Activated T-helper 17 cell treated with anti-CD3 and anti-CD28 coated beads, Interleukin-2, amount 50 U/mL, for 72 hours (primary cell): ENCODE measurements at regions not wholly inside any gene's neighbourhood (a gene's known extent, or its start where the extent isn't known, plus 50 kb on each side); places are given as distances from the start of the nearest gene placed in this dataset.
"Not testable (repeated sequence)": the region's sequence is repeated elsewhere in the genome, so short reads cannot be mapped to it uniquely, and the experiment has no call there.

Experiments
- ATAC-seq: fragments of 150-1000 bp; cut with Tn5 transposase; replicated peaks from 2 replicates; pipeline ENCODE4 v1.10.0; 2021; ENCODE audit warnings: mild to moderate bottlenecking, moderate library complexity
- H3K27ac Mint-ChIP-seq: one replicate; pipeline ENCODE4 v1.8.0; 2022; ENCODE audit warnings: mixed read lengths
- H3K27me3 Mint-ChIP-seq: one replicate; pipeline ENCODE4 v1.8.0; 2022; ENCODE audit warnings: mixed read lengths
- H3K36me3 Mint-ChIP-seq: one replicate; pipeline ENCODE4 v1.8.0; 2022; ENCODE audit warnings: low read depth, mild to moderate bottlenecking, mixed read lengths
- H3K4me1 Mint-ChIP-seq: one replicate; pipeline ENCODE4 v1.8.0; 2022; ENCODE audit warnings: mixed read lengths
- H3K4me3 Mint-ChIP-seq: one replicate; pipeline ENCODE4 v1.8.0; 2022; ENCODE audit warnings: mild to moderate bottlenecking, mixed read lengths
- H3K9me3 Mint-ChIP-seq: one replicate; pipeline ENCODE4 v1.8.0; 2022; ENCODE audit warnings: mixed read lengths

GRCh38 chr18:56291294-56291693 lies 347.1 kb downstream of the TXNL1 start:
- Mint-ChIP-seq H3K4me1 (no peaks in the 10 kb centered on the region), H3K27ac (no peak overlapping the region), H3K4me3 (no peak overlapping the region), H3K27me3 (peaks cover 4% of the 10 kb centered on the region), H3K9me3 (peaks cover 9% of the 10 kb centered on the region), H3K36me3 (no peaks in the 10 kb centered on the region)
- no peak for ATAC-seq

GRCh38 chr18:56289381-56289780 lies 349.0 kb downstream of the TXNL1 start:
- Mint-ChIP-seq H3K9me3 (peaks cover 9% of the 10 kb centered on the region), H3K4me3 (no peak overlapping the region), H3K27me3 (peaks cover 4% of the 10 kb centered on the region)

GRCh38 chr18:56286775-56287325 lies 351.5 kb downstream of the TXNL1 start:
- H3K27me3 Mint-ChIP-seq: peaks cover 4% of the 10 kb centered on the region

More at GRCh38 chr18:56289381-56289780, 349.0 kb downstream of the TXNL1 start:
- no peak for ATAC-seq
- Mint-ChIP-seq H3K27ac (no peak overlapping the region), H3K36me3 (no peaks in the 10 kb centered on the region), H3K4me1 (no peaks in the 10 kb centered on the region)

DNA sequence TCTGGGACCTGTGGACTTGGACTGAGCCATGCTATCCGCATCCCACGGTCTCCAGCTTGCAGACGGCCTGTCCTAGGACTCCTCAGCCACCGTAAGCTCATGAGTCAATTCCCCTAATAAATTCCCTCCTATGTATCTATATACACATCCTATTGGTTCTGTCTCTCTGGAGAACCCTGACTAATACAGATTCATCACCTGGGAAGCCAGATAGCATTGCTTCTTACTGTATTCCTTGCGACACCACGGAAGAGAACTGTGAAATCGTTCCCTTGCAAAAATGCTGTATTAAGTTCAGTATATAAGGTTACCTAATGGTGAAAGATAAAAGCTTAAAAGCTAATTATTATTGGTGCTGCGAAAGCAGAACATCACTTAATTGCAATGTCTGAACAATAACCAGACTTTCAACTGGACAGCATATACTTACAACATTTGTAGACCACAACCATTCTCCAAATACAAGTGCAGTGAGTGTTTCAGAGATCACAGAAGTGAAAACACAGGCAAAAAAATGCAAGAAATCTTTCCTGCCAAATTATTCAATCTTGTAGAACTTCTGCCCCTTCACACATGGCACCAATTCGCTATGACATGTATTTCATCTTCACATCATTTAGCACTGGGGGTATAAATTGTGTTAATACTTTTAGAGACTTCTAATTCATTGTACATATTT lies 352.9 kb downstream of the TXNL1 start:
- no peaks in the 10 kb centered on the region for H3K4me1 Mint-ChIP-seq
- no peak overlapping the region for H3K27ac Mint-ChIP-seq
- H3K27me3 Mint-ChIP-seq: peaks cover 4% of the 10 kb centered on the region
- H3K4me3 Mint-ChIP-seq: no peak overlapping the region
- ATAC-seq: no peak
- peaks cover 4% of the 10 kb centered on the region for H3K9me3 Mint-ChIP-seq
- no peaks in the 10 kb centered on the region for H3K36me3 Mint-ChIP-seq

More at GRCh38 chr18:56286775-56287325, 351.5 kb downstream of the TXNL1 start:
- H3K4me3 Mint-ChIP-seq: no peak overlapping the region
- ATAC-seq: no peak
- no peaks in the 10 kb centered on the region for H3K36me3 Mint-ChIP-seq
- no peak overlapping the region for H3K27ac Mint-ChIP-seq
- H3K9me3 Mint-ChIP-seq: peaks cover 4% of the 10 kb centered on the region
- no peaks in the 10 kb centered on the region for H3K4me1 Mint-ChIP-seq

DNA sequence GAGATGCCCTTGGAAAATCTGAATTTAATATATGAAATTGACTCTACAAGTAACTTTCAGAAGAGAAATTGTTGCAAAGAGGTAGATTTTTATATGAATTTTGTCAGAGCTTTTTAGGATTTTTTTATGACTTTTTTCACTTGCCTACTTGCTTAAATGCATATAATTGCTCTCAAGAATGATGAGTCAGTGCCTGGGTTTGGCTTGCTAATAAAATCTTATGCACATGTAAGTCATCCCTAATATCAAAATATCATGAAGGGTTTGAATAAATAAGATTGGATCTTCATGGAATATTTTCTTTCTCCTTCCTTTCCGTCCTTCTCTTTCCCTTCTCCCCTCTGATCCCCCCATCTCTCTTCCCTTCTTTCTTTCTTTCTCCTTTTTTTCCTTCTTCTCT lies 354.1 kb downstream of the TXNL1 start:
- Mint-ChIP-seq H3K36me3 (no peaks in the 10 kb centered on the region), H3K4me3 (no peak overlapping the region), H3K9me3 (peaks cover 4% of the 10 kb centered on the region), H3K27me3 (peaks cover 4% of the 10 kb centered on the region), H3K27ac (no peak overlapping the region), H3K4me1 (no peaks in the 10 kb centered on the region)
- ATAC-seq: no peak

GRCh38 chr18:56283316-56283715 lies 355.1 kb downstream of the TXNL1 start:
- H3K36me3 Mint-ChIP-seq: no peaks in the 10 kb centered on the region
- no peak for ATAC-seq
- H3K27me3 Mint-ChIP-seq: peaks cover 4% of the 10 kb centered on the region
- H3K9me3 Mint-ChIP-seq: peaks cover 4% of the 10 kb centered on the region
- H3K4me3 Mint-ChIP-seq: no peak overlapping the region
- H3K4me1 Mint-ChIP-seq: no peaks in the 10 kb centered on the region
- H3K27ac Mint-ChIP-seq: no peak overlapping the region

- Mint-ChIP-seq H3K27ac (no peak overlapping the region), H3K9me3 (peaks cover 4% of the 10 kb centered on the region), H3K4me3 (no peak overlapping the region), H3K27me3 (peaks cover 4% of the 10 kb centered on the region), H3K4me1 (no peaks in the 10 kb centered on the region), H3K36me3 (no peaks in the 10 kb centered on the region)
- ATAC-seq: no peak
These were observed 355.9 kb downstream of the TXNL1 start for GRCh38 chr18:56282234-56283104.

DNA sequence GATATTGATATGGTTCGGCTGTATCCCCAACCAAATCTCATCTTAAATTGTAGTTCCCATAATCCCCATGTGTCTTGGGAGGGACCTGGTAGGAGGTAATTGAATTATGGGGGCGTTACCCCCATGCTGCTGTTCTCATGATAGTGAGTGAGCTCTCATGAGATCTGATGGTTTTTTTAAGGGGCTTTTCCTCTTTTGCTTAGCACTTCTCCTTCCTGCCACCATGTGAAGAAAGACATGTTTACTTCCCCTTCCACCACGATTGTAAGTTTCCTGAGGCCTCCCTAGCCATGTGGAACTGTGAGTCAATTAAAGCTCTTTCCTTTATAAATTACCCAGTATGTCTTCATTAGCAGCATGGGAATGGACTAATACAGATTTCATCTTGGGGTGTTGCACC lies 358.6 kb downstream of the TXNL1 start:
- H3K4me3 Mint-ChIP-seq, H3K4me1 Mint-ChIP-seq, H3K27me3 Mint-ChIP-seq, H3K36me3 Mint-ChIP-seq, ATAC-seq, H3K27ac Mint-ChIP-seq, H3K9me3 Mint-ChIP-seq: not testable (repeated sequence)

GRCh38 chr18:56278421-56279003 lies 359.9 kb downstream of the TXNL1 start:
- Mint-ChIP-seq H3K4me1 (no peaks in the 10 kb centered on the region), H3K9me3 (no peaks in the 10 kb centered on the region), H3K36me3 (no peaks in the 10 kb centered on the region), H3K4me3 (no peak overlapping the region), H3K27ac (no peak overlapping the region), H3K27me3 (no peaks in the 10 kb centered on the region)
- no peak for ATAC-seq

DNA sequence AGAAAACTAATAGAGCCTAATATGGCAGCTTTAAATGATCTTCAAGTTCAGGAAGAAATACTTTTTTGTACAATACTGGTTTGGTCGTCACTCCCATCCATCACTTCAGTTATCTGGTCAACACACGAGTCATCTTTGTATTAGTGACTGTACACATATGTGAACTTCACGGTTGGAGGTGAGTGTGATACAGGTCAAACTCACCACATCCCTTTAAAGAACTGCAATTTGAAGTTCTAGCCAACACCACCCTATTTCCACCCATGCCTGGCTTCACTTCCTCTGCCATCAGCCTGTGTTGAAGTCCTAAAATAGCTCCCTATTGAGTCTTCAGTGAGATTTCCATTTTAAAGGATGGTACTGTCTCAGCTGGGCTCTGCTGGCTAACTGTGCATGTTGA lies 361.9 kb downstream of the TXNL1 start:
- Mint-ChIP-seq H3K4me1 (no peaks in the 10 kb centered on the region), H3K27ac (no peak overlapping the region), H3K4me3 (no peak overlapping the region), H3K27me3 (no peaks in the 10 kb centered on the region), H3K36me3 (no peaks in the 10 kb centered on the region), H3K9me3 (peaks cover 8% of the 10 kb centered on the region)
- no peak for ATAC-seq

GRCh38 chr18:56273541-56274219 lies 364.7 kb downstream of the TXNL1 start:
- Mint-ChIP-seq H3K9me3 (peaks cover 15% of the 10 kb centered on the region), H3K4me1 (no peaks in the 10 kb centered on the region)

GRCh38 chr18:56270671-56271250 lies 367.6 kb downstream of the TXNL1 start:
- no peak for ATAC-seq
- Mint-ChIP-seq H3K27ac (no peak overlapping the region), H3K4me1 (no peaks in the 10 kb centered on the region), H3K36me3 (no peaks in the 10 kb centered on the region), H3K4me3 (no peak overlapping the region), H3K9me3 (peaks cover 19% of the 10 kb centered on the region), H3K27me3 (peaks cover 4% of the 10 kb centered on the region)

More at GRCh38 chr18:56273541-56274219, 364.7 kb downstream of the TXNL1 start:
- Mint-ChIP-seq H3K36me3 (no peaks in the 10 kb centered on the region), H3K27ac (no peak overlapping the region), H3K4me3 (no peak overlapping the region), H3K27me3 (no peaks in the 10 kb centered on the region)
- no peak for ATAC-seq

GRCh38 chr18:56269958-56270357 lies 368.4 kb downstream of the TXNL1 start:
- H3K27me3 Mint-ChIP-seq: peaks cover 4% of the 10 kb centered on the region
- H3K36me3 Mint-ChIP-seq: no peaks in the 10 kb centered on the region
- peaks cover 19% of the 10 kb centered on the region for H3K9me3 Mint-ChIP-seq
- no peak overlapping the region for H3K4me3 Mint-ChIP-seq
- H3K27ac Mint-ChIP-seq: no peak overlapping the region
- no peak for ATAC-seq
- H3K4me1 Mint-ChIP-seq: no peaks in the 10 kb centered on the region

GRCh38 chr18:56268952-56269351 lies 369.4 kb downstream of the TXNL1 start:
- H3K4me1 Mint-ChIP-seq: no peaks in the 10 kb centered on the region
- ATAC-seq: no peak
- H3K27ac Mint-ChIP-seq: no peak overlapping the region
- peaks cover 4% of the 10 kb centered on the region for H3K27me3 Mint-ChIP-seq
- no peak overlapping the region for H3K4me3 Mint-ChIP-seq
- no peaks in the 10 kb centered on the region for H3K36me3 Mint-ChIP-seq
- peaks cover 19% of the 10 kb centered on the region for H3K9me3 Mint-ChIP-seq
